HEK293T (cell line): ENCODE measurements at regions not wholly inside any gene's neighbourhood (a gene's known extent, or its start where the extent isn't known, plus 50 kb on each side); places are given as distances from the start of the nearest gene placed in this dataset.

Source experiments
- CTBP1 ChIP-seq: fragments of 450-650 bp; IDR thresholded peaks from 2 replicates; pipeline ENCODE4 v1.6.1; 2016; ENCODE audit warnings: borderline replicate concordance
- ELF4 ChIP-seq: fragments of 450-650 bp; IDR thresholded peaks from 2 replicates; pipeline ENCODE4 v1.6.1; 2017; ENCODE audit warnings: antibody characterized with exemption
- FOXM1 ChIP-seq: fragments of 450-650 bp; IDR thresholded peaks from 2 replicates; pipeline ENCODE4 v1.6.1; 2017; ENCODE audit warnings: mild to moderate bottlenecking, borderline replicate concordance
- HDGF ChIP-seq: fragments of 450-650 bp; IDR thresholded peaks from 2 replicates; pipeline ENCODE4 v1.6.1; 2017; ENCODE audit warnings: antibody characterized with exemption, borderline replicate concordance
- LEF1 ChIP-seq: fragments of 450-650 bp; IDR thresholded peaks from 2 replicates; pipeline ENCODE4 v1.6.1; 2017; ENCODE audit warnings: mild to moderate bottlenecking, borderline replicate concordance
- SUZ12 ChIP-seq: fragments of 450-650 bp; IDR thresholded peaks from 2 replicates; pipeline ENCODE4 v1.6.1; 2016; ENCODE audit warnings: mild to moderate bottlenecking
- TARDBP ChIP-seq: fragments of 450-650 bp; IDR thresholded peaks from 2 replicates; pipeline ENCODE4 v1.6.1; 2016

GRCh38 chr12:46082490-46083200 lies 92.3 kb upstream of the SCAF11 start:
- no peak for TF ChIP-seq SUZ12
- no peak for TF ChIP-seq FOXM1
- TF ChIP-seq TARDBP: no peak
- no peak for TF ChIP-seq ELF4
- no peak for TF ChIP-seq HDGF
- no peak for TF ChIP-seq CTBP1
- no peak for TF ChIP-seq LEF1
